ENCODE measurements at regions not wholly inside any gene's neighbourhood (a gene's known extent, or its start where the extent isn't known, plus 50 kb on each side); places are given as distances from the start of the nearest gene placed in this dataset.

DNA sequence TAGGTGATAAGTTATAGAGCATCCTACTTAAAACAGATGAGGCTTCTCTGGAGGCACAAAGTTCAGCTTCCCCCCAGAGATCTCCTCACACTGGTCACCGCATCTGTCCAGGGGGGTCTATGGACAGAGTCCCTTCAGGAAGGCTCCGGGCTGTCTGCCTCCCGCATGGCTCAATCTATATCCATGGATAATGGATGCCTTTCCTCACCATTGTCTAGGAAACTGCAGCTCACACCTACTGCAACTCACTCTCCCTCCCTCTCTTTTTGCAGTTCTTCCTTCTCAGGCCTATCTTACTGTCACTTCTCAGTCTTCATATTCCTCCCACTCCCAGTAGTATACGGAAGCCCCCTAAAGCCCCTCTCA is 100.6 kb upstream of the BCL2L14 start:
- Histone ChIP-seq H3K9me2 (ENCODE audit: insufficient read depth) (no peaks in the 10 kb centered on the region), H3K4me1 (ENCODE audit: control insufficient read depth in 1 of 2, insufficient read depth in 2 of 2, low read length in 2 of 2) (no peaks in the 10 kb centered on the region), H3K4me3 (replicated peaks in 1 of 2; ENCODE audit: low read depth in 1 of 2, low read length in 2 of 2) (no peak overlapping the region), H3K27me3 (ENCODE audit: insufficient read depth, low read length) (peaks cover 12% of the 10 kb centered on the region; the same call in 1 of the 2 replicates), H3K9ac (ENCODE audit: low read length) (no peak overlapping the region), H3K27ac (ENCODE audit: low read depth, low read length) (no peak overlapping the region), H3K79me2 (ENCODE audit: insufficient read depth, low read length) (no peaks in the 10 kb centered on the region), H3K9me3 (ENCODE audit: control insufficient read depth in 1 of 2, insufficient read depth in 1 of 2, low read depth in 1 of 2, low read length in 2 of 2) (no peaks in the 10 kb centered on the region), H2AFZ (ENCODE audit: low read depth, low read length, poor library complexity, severe bottlenecking) (no peak overlapping the region), H3K4me2 (ENCODE audit: low read length) (no peak overlapping the region), H3K36me3 (ENCODE audit: control insufficient read depth in 1 of 2, insufficient read depth in 2 of 2, low read length in 2 of 2) (no peaks in the 10 kb centered on the region), H4K20me1 (ENCODE audit: insufficient read depth) (no peaks in the 10 kb centered on the region)
- DNase-seq (ENCODE audit: low read depth, low spot score) (no peak), ATAC-seq (no peak)
- no TSS peak for BruUV-seq (replicated peaks)
- TF ChIP-seq, protein P1, sequence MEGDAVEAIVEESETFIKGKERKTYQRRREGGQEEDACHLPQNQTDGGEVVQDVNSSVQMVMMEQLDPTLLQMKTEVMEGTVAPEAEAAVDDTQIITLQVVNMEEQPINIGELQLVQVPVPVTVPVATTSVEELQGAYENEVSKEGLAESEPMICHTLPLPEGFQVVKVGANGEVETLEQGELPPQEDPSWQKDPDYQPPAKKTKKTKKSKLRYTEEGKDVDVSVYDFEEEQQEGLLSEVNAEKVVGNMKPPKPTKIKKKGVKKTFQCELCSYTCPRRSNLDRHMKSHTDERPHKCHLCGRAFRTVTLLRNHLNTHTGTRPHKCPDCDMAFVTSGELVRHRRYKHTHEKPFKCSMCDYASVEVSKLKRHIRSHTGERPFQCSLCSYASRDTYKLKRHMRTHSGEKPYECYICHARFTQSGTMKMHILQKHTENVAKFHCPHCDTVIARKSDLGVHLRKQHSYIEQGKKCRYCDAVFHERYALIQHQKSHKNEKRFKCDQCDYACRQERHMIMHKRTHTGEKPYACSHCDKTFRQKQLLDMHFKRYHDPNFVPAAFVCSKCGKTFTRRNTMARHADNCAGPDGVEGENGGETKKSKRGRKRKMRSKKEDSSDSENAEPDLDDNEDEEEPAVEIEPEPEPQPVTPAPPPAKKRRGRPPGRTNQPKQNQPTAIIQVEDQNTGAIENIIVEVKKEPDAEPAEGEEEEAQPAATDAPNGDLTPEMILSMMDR (IDR thresholded peaks at IDR 0.05 in 2 of 3, conservative IDR thresholded peaks at IDR 0.05 in 1 of 3; ENCODE audit: borderline replicate concordance in 1 of 3, insufficient read depth in 1 of 3, low read depth in 2 of 3, low read length in 2 of 3), result no peak
- no peak for TF ChIP-seq CBX3 (IDR thresholded peaks at IDR 0.05; ENCODE audit: low read depth)
- TF ChIP-seq TCF7L2 (IDR thresholded peaks at IDR 0.05; ENCODE audit: borderline replicate concordance, extremely low read depth, insufficient read depth, insufficient read length), result no peak
- TF ChIP-seq, protein P2, sequence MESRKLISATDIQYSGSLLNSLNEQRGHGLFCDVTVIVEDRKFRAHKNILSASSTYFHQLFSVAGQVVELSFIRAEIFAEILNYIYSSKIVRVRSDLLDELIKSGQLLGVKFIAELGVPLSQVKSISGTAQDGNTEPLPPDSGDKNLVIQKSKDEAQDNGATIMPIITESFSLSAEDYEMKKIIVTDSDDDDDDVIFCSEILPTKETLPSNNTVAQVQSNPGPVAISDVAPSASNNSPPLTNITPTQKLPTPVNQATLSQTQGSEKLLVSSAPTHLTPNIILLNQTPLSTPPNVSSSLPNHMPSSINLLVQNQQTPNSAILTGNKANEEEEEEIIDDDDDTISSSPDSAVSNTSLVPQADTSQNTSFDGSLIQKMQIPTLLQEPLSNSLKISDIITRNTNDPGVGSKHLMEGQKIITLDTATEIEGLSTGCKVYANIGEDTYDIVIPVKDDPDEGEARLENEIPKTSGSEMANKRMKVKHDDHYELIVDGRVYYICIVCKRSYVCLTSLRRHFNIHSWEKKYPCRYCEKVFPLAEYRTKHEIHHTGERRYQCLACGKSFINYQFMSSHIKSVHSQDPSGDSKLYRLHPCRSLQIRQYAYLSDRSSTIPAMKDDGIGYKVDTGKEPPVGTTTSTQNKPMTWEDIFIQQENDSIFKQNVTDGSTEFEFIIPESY (IDR thresholded peaks at IDR 0.05; ENCODE audit: extremely low read depth, insufficient replicate concordance, low read length), result no peak
- TF ChIP-seq, protein P3, sequence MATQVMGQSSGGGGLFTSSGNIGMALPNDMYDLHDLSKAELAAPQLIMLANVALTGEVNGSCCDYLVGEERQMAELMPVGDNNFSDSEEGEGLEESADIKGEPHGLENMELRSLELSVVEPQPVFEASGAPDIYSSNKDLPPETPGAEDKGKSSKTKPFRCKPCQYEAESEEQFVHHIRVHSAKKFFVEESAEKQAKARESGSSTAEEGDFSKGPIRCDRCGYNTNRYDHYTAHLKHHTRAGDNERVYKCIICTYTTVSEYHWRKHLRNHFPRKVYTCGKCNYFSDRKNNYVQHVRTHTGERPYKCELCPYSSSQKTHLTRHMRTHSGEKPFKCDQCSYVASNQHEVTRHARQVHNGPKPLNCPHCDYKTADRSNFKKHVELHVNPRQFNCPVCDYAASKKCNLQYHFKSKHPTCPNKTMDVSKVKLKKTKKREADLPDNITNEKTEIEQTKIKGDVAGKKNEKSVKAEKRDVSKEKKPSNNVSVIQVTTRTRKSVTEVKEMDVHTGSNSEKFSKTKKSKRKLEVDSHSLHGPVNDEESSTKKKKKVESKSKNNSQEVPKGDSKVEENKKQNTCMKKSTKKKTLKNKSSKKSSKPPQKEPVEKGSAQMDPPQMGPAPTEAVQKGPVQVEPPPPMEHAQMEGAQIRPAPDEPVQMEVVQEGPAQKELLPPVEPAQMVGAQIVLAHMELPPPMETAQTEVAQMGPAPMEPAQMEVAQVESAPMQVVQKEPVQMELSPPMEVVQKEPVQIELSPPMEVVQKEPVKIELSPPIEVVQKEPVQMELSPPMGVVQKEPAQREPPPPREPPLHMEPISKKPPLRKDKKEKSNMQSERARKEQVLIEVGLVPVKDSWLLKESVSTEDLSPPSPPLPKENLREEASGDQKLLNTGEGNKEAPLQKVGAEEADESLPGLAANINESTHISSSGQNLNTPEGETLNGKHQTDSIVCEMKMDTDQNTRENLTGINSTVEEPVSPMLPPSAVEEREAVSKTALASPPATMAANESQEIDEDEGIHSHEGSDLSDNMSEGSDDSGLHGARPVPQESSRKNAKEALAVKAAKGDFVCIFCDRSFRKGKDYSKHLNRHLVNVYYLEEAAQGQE (IDR thresholded peaks at IDR 0.05; ENCODE audit: low read depth), result no peak
- no peak for TF ChIP-seq SIN3A (IDR thresholded peaks at IDR 0.05; ENCODE audit: low read depth)
- TF ChIP-seq YY1 (IDR thresholded peaks at IDR 0.05; ENCODE audit: extremely low read depth, insufficient replicate concordance, low read depth, low read length), result no peak
- TF ChIP-seq POLR2A (IDR thresholded peaks at IDR 0.05; ENCODE audit: borderline replicate concordance, extremely low read depth, insufficient read depth, insufficient read length), result no peak
- TF ChIP-seq JUND (IDR thresholded peaks at IDR 0.05), result no peak
- TF ChIP-seq RAD21 (IDR thresholded peaks at IDR 0.05; ENCODE audit: low read depth), result no peak
- no peak for TF ChIP-seq EGR1 (IDR thresholded peaks at IDR 0.05; ENCODE audit: low read depth)
- no peak for TF ChIP-seq ZFX (IDR thresholded peaks at IDR 0.05)
- ChIA-PET CTCF (no interaction called here), RAD21 (ENCODE audit: low non-redundant PET in 1 of 2, low total read pairs in 2 of 2, uncharacterized antibody in 2 of 2, unreplicated experiment in 2 of 2) (no interaction called here), POLR2A (no interaction called here)
- intact Hi-C loops (cut with micrococcal nuclease), result no loop called here
